RCC 7860 (cell line): ENCODE measurements at regions not wholly inside any gene's neighbourhood (a gene's known extent, or its start where the extent isn't known, plus 50 kb on each side); places are given as distances from the start of the nearest gene placed in this dataset.
"Not testable (repeated sequence)": the region's sequence is repeated elsewhere in the genome, so short reads cannot be mapped to it uniquely, and the experiment has no call there.

Source experiments
- DNase-seq: peaks from one replicate; pipeline ENCODE4 v3.0.0-alpha.2; 2015; ENCODE audit warnings: low spot score
- FAIRE-seq: peaks from 2 replicates; lab custom pipeline; 2012; peaks lifted over from hg19 to GRCh38; lab: Jason Lieb, UNC

- DNase-seq, FAIRE-seq: not testable (repeated sequence)
Measured at GRCh38 chrY:6315917-6316316, 69.9 kb downstream of the TSPY2 start.

DNA sequence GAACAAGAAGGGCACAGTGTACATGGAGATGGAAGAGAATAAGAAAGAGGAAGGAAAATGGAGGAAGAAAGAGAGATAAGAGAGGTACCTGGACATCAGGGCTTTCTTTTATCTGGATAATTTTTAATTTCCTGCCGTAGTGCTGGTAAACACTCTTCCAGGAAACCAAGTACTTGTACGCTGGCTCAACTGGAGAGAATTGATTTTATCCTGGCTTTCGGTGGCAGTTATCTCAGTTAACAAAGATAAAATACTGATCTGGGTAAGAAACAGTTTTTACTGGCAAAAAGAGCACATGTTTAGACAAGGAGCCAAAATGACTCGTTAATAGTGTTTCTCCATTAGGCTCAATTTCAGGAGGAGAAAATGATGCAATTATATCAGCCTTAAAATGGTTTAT, 70.4 kb downstream of the TSPY2 start:
- not testable (repeated sequence) for FAIRE-seq

DNA sequence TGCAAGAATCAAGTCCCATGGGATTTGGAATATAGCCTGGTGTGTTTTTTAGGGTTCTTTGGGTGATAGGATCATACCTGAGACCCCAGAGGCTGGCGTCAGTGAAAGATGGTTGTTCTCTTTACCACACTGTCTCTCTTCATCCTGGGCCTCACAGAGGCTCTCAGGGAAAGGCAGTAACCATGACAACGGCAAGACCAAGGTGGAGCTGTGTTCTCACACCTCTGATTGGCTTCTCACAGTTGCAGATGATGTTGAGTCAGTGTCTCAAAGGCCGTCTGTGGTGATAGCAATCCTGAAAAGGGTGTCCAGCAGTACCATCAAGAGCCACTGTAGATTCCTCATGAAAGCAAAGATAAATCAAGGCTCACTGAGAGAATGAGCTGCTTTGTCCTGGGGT, 120.4 kb downstream of the TSPY2 start:
- not testable (repeated sequence) for FAIRE-seq, DNase-seq

More for the DNA sequence above, 70.4 kb downstream of the TSPY2 start:
- DNase-seq = not testable (repeated sequence)

DNA sequence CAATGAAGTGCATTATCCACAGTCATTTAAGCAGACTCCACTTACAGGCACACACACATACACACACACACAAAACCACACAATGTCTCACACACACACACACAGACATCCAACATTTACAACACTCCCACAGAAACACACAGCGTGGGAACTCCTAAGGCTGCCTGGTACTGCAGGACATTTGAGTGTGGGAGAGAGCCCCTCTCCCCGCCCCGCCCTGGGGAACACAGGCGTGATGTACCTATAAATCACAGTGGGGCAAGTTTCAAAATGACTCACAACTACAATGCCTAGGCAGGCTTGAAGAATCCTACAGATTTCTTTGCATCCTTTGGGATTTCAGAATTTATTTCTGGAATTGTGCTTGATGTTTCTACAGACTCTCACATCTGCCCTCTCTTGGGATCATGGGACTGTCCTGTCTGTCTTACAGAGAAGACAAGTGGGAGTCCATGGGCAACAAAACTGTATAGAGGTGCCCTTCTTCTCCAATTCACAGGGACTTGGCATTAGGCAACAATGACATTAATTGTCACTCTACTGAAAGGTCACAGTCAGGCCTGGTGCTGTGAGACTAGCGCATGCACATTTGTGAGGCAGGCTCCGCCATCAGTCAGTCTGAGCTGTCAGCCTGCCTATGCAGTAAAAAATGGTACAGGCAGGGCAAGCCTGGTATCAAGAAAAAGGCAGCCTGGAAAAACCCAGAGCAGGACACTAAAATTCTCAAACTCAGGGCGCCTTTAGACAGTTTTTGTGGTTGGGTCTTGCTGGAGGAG, 136.6 kb downstream of the TSPY2 start:
- FAIRE-seq, DNase-seq: not testable (repeated sequence)

DNA sequence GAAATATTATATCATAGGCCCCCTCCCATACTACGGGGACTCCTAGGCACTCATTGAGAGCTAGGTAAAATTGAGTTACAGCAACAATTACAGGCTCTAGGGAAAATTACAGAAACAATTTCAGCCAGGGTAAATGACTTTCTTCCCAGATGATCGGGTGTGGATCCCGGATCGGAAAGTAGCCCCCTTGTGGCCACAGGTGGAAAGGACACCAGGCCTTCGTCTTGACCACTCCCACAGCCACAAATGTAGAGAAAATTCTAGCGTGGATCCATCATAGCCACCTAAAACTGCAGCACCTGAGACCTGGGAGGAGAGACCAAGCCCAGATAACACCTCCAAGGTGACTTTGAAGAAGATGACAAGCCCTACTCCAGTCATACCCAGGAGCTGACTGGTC, 142.6 kb downstream of the TSPY2 start:
- peak; percentile 70 for FAIRE-seq
- DNase-seq = not testable (repeated sequence)

GRCh38 chrY:6389561-6389960, 143.5 kb downstream of the TSPY2 start:
- FAIRE-seq, DNase-seq: not testable (repeated sequence)

DNA sequence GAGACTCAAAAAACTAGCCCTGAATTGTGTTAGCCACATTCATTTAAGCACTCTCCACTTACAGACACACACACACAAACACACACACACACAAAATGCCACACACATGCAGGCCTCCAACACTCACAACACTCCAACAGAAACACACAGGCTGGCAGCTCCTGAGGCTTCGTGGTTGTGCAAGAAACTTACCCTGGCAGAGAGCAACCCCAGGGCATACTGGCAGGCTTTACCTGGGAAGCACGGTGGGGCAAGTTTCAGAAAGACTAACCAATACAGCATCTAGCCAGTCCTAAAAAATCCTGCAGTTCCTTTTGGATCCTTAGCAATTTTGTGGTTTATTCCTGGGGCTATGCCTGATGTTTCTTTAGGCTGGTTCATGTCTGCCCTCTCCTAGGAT, 146.2 kb downstream of the TSPY2 start:
- FAIRE-seq, DNase-seq: not testable (repeated sequence)

- not testable (repeated sequence) for FAIRE-seq, DNase-seq
Measured at GRCh38 chrY:6393242-6393641, 147.2 kb downstream of the TSPY2 start.

DNA sequence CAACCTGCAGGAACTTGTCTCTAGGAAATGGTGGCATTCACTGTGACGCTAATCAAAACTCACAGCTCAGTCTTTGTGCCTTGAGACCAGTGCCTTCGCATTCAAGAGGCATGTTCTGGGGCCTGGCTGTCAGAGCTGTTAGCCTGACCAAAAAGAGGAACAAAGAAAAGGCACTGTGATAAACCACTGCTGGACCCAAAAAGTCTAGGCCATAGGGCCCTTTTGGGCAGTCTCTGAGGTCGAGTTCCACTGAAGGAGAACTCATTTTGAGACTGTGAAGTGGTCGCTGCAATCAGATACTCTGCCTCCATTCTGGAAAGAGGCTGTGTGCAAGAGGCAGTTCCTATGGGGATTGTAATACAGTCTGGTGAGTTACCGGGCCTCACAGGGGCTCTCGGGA, 149.0 kb downstream of the TSPY2 start:
- not testable (repeated sequence) for FAIRE-seq, DNase-seq

GRCh38 chrY:6401871-6402270, 155.8 kb downstream of the TSPY2 start:
- FAIRE-seq = not testable (repeated sequence)

DNA sequence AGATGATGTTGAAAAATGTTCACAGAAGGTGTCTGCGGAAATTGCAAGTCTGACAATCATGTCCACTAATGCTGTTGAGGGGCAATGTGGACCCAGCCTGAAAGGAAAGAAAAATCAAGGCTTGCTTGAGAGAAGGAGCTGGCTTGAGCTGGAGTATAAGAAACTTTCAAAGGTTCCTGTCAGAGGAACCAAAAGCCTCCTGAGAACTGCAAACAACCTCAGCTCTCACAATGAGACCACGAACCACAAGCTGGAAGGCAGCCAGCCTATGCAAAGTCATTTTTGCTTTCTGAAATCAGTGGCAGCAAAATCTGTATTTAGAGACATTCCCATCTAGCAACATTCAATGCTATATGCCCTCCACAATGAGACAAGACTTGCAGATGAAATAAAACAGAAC, 160.8 kb downstream of the TSPY2 start:
- FAIRE-seq = not testable (repeated sequence)

More at GRCh38 chrY:6401871-6402270, 155.8 kb downstream of the TSPY2 start:
- DNase-seq = not testable (repeated sequence)

DNA sequence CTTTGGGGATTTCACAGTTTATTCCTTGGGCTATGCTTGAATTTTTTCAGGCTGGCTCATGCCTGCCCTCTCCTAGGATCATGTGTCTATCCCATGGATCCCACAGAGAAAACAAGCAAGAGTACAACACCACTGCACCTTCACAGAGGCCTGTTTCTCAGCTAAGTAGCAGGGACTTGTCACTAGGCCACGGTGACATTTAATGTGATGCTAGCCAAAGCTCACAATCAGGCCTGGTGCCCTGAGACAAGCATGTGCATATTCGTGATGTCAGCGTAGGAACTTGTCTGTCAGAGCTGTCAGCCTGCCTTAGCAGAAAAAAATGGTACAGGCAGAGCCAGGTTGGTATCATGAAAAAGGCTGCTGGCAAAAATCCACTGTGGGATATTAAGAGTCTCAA, 173.1 kb downstream of the TSPY2 start:
- not testable (repeated sequence) for FAIRE-seq

More for the DNA sequence above, 160.8 kb downstream of the TSPY2 start:
- not testable (repeated sequence) for DNase-seq

GRCh38 chrY:6426701-6427100, 180.7 kb downstream of the TSPY2 start:
- not testable (repeated sequence) for DNase-seq, FAIRE-seq

More for the DNA sequence above, 173.1 kb downstream of the TSPY2 start:
- DNase-seq = not testable (repeated sequence)

- not testable (repeated sequence) for FAIRE-seq
Measured at GRCh38 chrY:6445529-6445928, 199.5 kb downstream of the TSPY2 start.

DNA sequence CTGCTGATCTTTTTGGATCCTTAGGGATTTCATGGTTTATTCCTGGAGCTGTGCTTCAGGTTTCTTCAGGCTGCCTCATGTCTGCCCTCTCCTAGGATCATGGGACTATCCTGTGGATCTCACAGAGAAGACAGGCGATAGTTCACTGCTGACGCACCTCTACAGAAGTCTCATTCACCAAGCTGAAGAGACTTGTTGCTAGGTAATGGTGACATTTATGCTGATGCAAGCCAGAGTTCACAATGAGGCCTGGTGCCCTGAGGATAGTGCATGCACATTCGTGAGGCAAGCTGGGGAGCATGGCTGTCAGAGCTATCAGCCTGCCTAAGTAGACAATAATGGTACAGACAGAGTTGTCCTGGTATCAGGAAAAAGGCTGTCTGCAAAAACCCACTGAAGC, 201.4 kb downstream of the TSPY2 start:
- not testable (repeated sequence) for DNase-seq

More at GRCh38 chrY:6445529-6445928, 199.5 kb downstream of the TSPY2 start:
- DNase-seq = not testable (repeated sequence)

GRCh38 chrY:6468358-6468757, 222.3 kb downstream of the TSPY2 start:
- DNase-seq, FAIRE-seq: not testable (repeated sequence)

More for the DNA sequence above, 201.4 kb downstream of the TSPY2 start:
- FAIRE-seq = not testable (repeated sequence)

- FAIRE-seq, DNase-seq: not testable (repeated sequence)
Measured at GRCh38 chrY:6471848-6472247, 225.8 kb downstream of the TSPY2 start.

DNA sequence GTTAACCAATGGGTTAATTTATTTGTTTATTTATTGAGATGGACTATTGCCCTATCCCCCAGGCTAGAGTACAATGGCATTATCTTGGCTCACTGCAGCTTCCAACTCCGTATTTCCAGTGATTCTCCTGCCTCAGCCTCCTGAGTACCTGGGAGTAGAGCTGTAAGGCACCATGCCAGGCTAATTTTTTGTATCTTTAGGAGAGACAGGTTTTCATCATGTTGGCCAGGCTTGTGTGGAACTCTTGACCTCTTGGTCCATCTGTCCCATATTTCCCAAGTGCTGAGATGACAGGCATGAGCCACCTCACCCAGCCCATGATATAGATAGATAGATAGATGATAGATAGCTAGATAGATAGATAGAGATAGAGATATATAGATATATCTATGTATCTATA, 249.4 kb downstream of the TSPY2 start:
- DNase-seq, FAIRE-seq: not testable (repeated sequence)

DNA sequence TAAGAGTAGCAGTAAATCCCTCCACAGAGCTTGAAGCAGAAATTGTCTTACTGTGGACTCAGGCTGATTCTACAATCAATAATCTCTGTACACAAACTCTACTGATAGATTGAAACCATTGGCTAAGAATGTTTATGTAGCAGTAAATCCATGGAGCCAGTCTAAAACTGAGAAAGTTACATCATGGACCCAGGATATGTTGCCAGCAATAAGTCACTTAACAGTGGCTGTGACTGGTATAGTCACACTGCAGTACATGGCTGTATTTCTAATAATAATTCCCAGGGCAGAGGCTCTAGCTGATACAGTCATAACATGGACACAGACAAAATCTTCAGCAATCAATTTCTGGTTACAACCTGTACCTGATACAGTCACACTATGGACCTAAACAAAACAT, 262.8 kb downstream of the TSPY2 start:
- not testable (repeated sequence) for FAIRE-seq

GRCh38 chrY:6520047-6520446, 274.0 kb downstream of the TSPY2 start:
- not testable (repeated sequence) for FAIRE-seq, DNase-seq

More for the DNA sequence above, 262.8 kb downstream of the TSPY2 start:
- not testable (repeated sequence) for DNase-seq

DNA sequence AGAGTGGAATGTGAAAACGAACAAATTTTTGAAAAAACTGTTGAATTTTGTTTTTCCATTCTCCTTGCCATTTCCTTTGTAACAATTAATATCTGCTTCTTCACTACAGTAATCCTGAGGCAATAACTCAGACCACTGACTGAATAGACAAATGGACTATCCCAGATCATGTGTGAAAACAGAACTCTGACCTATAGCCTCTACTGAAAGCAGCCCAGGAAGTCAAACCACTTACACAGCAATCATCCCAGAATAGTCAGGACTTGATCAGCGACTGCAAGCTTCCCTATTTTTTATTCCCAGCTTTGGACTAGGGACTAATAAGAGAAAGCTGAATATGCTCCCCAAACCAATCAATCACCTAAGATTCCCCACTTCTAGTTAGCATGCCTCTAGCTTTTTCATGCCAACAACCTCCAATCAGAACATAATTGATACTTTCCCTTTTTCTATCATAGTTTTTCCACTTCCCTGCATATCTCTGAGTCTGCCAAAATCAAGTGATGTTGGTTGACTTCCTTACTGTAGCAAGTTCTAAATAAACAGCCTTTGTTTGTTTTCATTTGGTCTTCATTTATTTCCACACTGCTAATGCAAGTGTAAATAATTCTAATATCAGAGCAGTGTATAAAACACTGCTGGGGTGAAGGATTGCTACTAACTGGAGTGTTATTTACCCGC, 298.2 kb downstream of the TSPY2 start:
- not testable (repeated sequence) for FAIRE-seq

More for the DNA sequence above, 298.2 kb downstream of the TSPY2 start:
- DNase-seq = not testable (repeated sequence)
